ENCODE measurements at regions not wholly inside any gene's neighbourhood (a gene's known extent, or its start where the extent isn't known, plus 50 kb on each side); places are given as distances from the start of the nearest gene placed in this dataset.
"Not testable (repeated sequence)": the region's sequence is repeated elsewhere in the genome, so short reads cannot be mapped to it uniquely, and the experiment has no call there.

- no peak for TF ChIP-seq CTCF (IDR thresholded peaks at IDR 0.05)
- H3K4me3 Mint-ChIP-seq (ENCODE audit: unreplicated experiment): no peak overlapping the region
- H3K27ac Mint-ChIP-seq (ENCODE audit: unreplicated experiment): no peak overlapping the region
- no peaks in the 10 kb centered on the region for H3K9me3 Mint-ChIP-seq (ENCODE audit: unreplicated experiment)
- H3K4me1 Mint-ChIP-seq (ENCODE audit: unreplicated experiment): peaks cover 10% of the 10 kb centered on the region
- no peak for DNase-seq (ENCODE audit: extremely low spot score, unreplicated experiment)
- no peaks in the 10 kb centered on the region for H3K36me3 Mint-ChIP-seq (ENCODE audit: unreplicated experiment)
- H3K27me3 Mint-ChIP-seq (ENCODE audit: unreplicated experiment): peaks cover 14% of the 10 kb centered on the region
These were observed 325.8 kb upstream of the FRG2C start for GRCh38 chr3:75338342-75338741.

DNA sequence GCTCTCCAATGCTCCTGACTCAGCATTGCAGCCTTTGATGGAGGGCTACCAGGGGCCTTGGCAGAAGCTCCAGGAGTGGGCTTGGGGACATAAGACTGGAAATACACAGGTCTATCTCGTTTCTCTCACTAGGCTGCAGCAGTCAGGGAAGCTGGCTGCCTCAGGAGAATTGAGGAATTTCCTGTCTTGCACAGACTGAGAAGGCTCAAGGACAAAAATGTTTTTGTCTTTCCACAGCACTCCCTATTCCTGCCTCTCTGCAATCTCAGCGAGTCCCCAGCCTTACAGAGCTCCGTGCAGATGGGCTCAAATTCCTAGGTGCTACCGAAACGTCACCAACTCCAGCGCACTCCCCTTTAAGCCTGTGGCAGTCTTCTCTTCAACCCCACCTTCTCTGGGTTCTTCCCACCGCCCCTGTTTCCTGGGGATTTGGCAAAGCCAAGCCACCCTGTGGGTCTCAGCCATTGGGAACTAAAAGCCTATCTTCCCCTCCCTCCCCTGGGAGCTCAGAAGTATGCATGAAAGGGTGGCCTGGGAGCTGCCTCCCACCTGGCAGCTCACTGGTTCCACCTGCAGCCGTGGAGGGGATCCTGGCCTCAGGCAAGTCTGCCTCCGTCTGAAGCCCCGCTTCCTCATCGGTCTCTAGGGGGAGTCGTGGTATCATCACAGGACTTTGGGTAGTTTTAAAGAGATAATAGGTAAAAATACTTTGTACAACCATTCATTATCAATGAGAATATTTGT, 322.6 kb upstream of the FRG2C start:
- peak overlapping the region; percentile 43 for H3K27ac Mint-ChIP-seq (ENCODE audit: unreplicated experiment)
- TF ChIP-seq CTCF (IDR thresholded peaks at IDR 0.05): peak; percentile 24

GRCh38 chr3:75342425-75342824, 321.7 kb upstream of the FRG2C start:
- Mint-ChIP-seq H3K27me3 (ENCODE audit: unreplicated experiment) (peaks cover 21% of the 10 kb centered on the region), H3K36me3 (ENCODE audit: unreplicated experiment) (no peaks in the 10 kb centered on the region), H3K27ac (ENCODE audit: unreplicated experiment) (no peak overlapping the region), H3K9me3 (ENCODE audit: unreplicated experiment) (no peaks in the 10 kb centered on the region), H3K4me1 (ENCODE audit: unreplicated experiment) (peaks cover 10% of the 10 kb centered on the region), H3K4me3 (ENCODE audit: unreplicated experiment) (no peak overlapping the region)
- no peak for DNase-seq (ENCODE audit: extremely low spot score, unreplicated experiment)
- TF ChIP-seq CTCF (IDR thresholded peaks at IDR 0.05): no peak

More for the DNA sequence above, 322.6 kb upstream of the FRG2C start:
- H3K36me3 Mint-ChIP-seq (ENCODE audit: unreplicated experiment): no peaks in the 10 kb centered on the region
- DNase-seq (ENCODE audit: extremely low spot score, unreplicated experiment): no peak
- H3K27me3 Mint-ChIP-seq (ENCODE audit: unreplicated experiment): peaks cover 23% of the 10 kb centered on the region
- peak overlapping the region; percentile 8 for H3K4me3 Mint-ChIP-seq (ENCODE audit: unreplicated experiment)
- H3K9me3 Mint-ChIP-seq (ENCODE audit: unreplicated experiment): no peaks in the 10 kb centered on the region
- peaks cover 10% of the 10 kb centered on the region for H3K4me1 Mint-ChIP-seq (ENCODE audit: unreplicated experiment)

- H3K27ac Mint-ChIP-seq (ENCODE audit: unreplicated experiment); H3K9me3 Mint-ChIP-seq (ENCODE audit: unreplicated experiment); H3K36me3 Mint-ChIP-seq (ENCODE audit: unreplicated experiment); H3K27me3 Mint-ChIP-seq (ENCODE audit: unreplicated experiment); H3K4me1 Mint-ChIP-seq (ENCODE audit: unreplicated experiment); DNase-seq (ENCODE audit: extremely low spot score, unreplicated experiment); H3K4me3 Mint-ChIP-seq (ENCODE audit: unreplicated experiment): not testable (repeated sequence)
These were observed 313.6 kb upstream of the FRG2C start for GRCh38 chr3:75350536-75350935.

DNA sequence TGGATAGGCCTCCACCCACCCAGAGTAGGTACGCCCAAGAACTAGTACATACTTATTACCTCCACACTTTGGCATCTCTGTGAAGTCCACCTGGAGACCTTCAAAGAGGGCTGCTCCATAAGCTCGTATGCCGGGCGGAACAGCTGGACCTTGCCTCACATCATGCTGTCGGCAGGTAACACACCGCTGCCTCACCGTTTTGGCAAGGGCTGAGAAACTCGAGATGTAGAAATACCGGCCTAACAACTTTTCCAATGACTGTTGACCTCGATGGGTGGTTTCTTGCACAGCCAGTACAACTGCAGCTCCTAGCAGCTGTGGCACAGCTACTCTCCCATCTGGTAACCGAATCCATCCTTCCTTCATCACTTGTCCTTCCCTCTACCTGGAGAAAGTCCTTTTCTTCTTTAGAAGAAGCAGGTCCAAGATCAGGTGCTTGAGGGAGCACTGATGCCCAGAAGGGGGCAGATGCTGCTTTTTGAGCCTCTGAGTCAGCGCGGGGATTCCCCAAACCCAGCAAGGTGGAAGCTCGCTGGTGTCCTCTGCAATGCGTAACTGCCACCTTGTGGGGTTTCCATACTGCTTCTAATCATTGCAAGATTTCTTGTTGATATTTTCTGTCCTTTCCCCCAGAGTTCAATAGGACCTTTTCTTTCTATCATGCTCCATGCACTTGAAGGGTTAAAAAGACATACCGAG, 301.9 kb upstream of the FRG2C start:
- H3K36me3 Mint-ChIP-seq (ENCODE audit: unreplicated experiment); H3K4me3 Mint-ChIP-seq (ENCODE audit: unreplicated experiment); DNase-seq (ENCODE audit: extremely low spot score, unreplicated experiment); H3K27ac Mint-ChIP-seq (ENCODE audit: unreplicated experiment); H3K9me3 Mint-ChIP-seq (ENCODE audit: unreplicated experiment); H3K4me1 Mint-ChIP-seq (ENCODE audit: unreplicated experiment); H3K27me3 Mint-ChIP-seq (ENCODE audit: unreplicated experiment): not testable (repeated sequence)

DNA sequence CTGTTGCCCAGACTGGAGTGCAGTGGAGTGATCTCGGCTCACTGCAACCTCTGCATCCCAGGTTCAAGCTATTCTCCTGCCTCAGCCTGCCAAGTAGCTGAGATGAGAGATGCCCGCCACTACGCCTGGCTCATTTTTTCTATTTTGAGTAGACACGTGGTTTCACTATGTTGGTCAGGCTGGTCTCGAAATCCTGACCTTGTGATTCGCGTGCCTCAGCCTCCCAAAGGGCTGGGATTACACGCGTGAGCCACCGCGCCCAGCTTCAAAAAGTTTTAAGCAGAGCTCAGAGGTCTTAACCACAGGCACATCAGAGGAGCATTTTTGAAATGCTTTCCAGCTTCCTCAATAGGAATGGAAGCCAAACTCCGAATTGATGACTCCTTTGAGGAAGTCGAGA, 291.2 kb upstream of the FRG2C start:
- peaks cover 12% of the 10 kb centered on the region for H3K27me3 Mint-ChIP-seq (ENCODE audit: unreplicated experiment)
- H3K9me3 Mint-ChIP-seq (ENCODE audit: unreplicated experiment); H3K4me1 Mint-ChIP-seq (ENCODE audit: unreplicated experiment); H3K36me3 Mint-ChIP-seq (ENCODE audit: unreplicated experiment); H3K4me3 Mint-ChIP-seq (ENCODE audit: unreplicated experiment); H3K27ac Mint-ChIP-seq (ENCODE audit: unreplicated experiment); DNase-seq (ENCODE audit: extremely low spot score, unreplicated experiment): not testable (repeated sequence)

GRCh38 chr3:75379840-75380239, 284.3 kb upstream of the FRG2C start:
- H3K27me3 Mint-ChIP-seq (ENCODE audit: unreplicated experiment); H3K36me3 Mint-ChIP-seq (ENCODE audit: unreplicated experiment); H3K27ac Mint-ChIP-seq (ENCODE audit: unreplicated experiment); H3K4me3 Mint-ChIP-seq (ENCODE audit: unreplicated experiment); DNase-seq (ENCODE audit: extremely low spot score, unreplicated experiment); H3K9me3 Mint-ChIP-seq (ENCODE audit: unreplicated experiment): not testable (repeated sequence)
- H3K4me1 Mint-ChIP-seq (ENCODE audit: unreplicated experiment): peaks cover 12% of the 10 kb centered on the region

Data from osteocyte (in vitro differentiated cells).